GM21528 (cell line): ENCODE measurements at regions not wholly inside any gene's neighbourhood (a gene's known extent, or its start where the extent isn't known, plus 50 kb on each side); places are given as distances from the start of the nearest gene placed in this dataset.

Experiments
- ATAC-seq: cut with Tn5 transposase; IDR thresholded peaks from one replicate; pipeline ENCODE4 v1.9.1; 2021; ENCODE audit warnings: mild to moderate bottlenecking, moderate library complexity; ENCODE audit not compliant: unreplicated experiment, low FRiP score

DNA sequence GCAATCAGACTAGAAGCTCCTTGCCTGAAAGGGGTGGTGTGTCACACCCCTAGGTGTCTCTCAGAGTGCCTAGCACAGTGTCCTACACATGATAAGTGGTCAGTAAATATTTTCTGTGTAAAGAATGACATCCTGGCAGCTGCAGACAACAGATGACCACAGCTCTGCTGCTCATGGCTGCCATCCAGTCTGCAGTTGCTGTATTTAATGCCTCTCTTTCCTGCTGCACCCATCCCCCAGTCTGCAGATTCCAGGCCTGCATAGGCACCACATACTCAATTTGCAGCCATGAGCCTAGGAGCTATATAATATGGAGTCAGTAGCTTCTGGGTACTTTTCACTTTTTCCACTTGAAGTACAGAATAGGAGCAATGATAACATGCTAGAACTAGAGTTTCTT, 94.9 kb upstream of the NR4A3 start:
- ATAC-seq: no peak

- ATAC-seq: no peak
Observed at GRCh38 chr9:99730062-99730461, 91.6 kb upstream of the NR4A3 start.

DNA sequence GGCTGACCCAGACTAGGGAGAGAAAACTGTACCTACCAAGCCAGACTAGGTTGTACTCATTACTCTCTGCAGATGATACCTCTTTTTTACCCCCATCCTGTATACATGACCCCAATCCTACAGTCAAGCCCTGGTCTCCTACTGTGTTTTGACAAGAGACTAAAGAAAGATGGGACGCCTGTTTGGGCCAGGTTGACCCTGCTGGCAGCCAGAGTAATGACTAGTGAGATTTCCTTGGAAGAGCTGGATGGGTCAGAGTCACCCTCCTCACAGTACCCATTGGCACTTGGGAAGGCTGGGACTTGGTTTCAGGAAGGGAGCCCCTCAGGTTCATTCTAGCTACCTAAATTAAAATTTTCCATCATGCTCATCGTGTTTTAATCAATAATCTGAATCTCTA, 89.7 kb upstream of the NR4A3 start:
- ATAC-seq: no peak

GRCh38 chr9:99732715-99733114, 89.0 kb upstream of the NR4A3 start:
- ATAC-seq: no peak

GRCh38 chr9:99735041-99735440, 86.6 kb upstream of the NR4A3 start:
- ATAC-seq: no peak

DNA sequence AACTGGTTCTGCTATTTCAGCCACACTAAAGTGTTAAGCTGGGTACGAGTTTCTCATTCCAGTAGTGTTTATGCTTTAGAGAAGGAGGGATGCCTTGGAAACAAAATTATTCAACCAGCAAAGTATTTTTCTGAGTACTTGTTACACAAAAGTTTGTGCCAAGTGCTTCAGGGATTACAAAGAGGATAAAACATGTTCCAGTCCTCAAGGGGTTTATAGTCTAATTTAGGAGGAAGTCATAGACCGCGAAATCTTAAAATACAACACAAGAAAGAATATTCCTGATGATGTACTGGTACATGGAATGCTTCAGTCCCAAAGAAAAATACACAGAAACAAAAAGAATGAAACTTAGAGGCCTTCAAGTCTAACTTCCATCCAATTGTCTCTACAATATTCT, 85.4 kb upstream of the NR4A3 start:
- ATAC-seq: no peak

DNA sequence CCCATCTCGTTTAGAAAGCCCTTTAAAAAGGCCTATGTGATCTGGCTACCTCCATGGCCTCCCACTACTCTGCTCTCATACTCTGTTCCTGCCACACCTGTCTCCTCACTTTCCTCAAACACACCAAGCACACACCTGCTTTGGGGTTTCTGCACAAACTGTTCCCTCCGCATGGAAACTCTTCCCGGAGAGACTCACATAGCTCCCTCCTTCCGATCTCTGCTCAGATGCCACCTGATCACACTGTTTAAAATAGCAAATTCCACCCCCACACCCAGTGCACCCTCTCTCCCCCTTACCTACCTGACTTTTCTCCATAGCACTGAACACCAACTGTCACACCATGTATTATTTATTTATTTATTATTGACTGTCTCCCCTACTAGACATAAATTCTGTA, 84.0 kb upstream of the NR4A3 start:
- no peak for ATAC-seq

GRCh38 chr9:99743006-99743405, 78.7 kb upstream of the NR4A3 start:
- ATAC-seq: no peak

- no peak for ATAC-seq
Observed at GRCh38 chr9:99743455-99743854, 78.2 kb upstream of the NR4A3 start.

GRCh38 chr9:99744132-99744531, 77.6 kb upstream of the NR4A3 start:
- ATAC-seq: no peak

DNA sequence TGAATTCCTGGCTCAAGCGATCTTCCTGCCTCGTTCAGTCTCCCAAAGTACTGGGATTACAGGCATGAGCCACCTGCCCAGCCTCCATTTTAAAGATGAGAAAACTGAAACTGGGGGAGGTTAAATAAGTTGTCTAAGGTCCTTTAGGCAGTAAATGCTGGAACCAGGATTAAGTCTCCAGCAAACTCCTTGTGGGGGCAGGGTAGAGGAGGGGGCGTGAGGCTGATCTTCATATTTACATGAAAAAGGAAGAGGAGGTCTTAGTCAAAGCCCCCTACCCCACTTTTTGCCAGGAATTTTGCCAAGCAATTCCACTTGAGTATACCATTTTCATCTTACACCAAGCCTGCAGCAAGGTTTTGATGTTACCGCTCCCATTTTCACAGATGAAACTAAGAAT, 76.6 kb upstream of the NR4A3 start:
- ATAC-seq: no peak

DNA sequence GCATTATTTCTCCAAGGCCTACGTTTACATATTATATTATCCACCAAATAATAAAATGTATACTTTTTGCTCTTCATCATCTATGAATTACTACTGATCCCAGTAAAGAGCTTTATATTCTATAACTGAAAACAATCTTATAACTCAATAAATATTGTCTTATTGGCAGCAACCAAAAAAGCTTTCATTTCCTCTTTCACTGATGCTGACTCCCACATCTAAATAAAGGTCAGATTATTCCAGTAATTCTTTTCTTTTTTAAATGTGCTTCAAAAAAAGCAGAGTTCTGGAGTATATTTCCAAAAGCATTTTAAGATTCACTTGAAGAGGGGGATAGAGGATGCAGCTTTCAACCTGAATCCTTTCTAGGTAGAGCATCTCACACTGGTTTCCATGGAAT, 75.3 kb upstream of the NR4A3 start:
- ATAC-seq: no peak

DNA sequence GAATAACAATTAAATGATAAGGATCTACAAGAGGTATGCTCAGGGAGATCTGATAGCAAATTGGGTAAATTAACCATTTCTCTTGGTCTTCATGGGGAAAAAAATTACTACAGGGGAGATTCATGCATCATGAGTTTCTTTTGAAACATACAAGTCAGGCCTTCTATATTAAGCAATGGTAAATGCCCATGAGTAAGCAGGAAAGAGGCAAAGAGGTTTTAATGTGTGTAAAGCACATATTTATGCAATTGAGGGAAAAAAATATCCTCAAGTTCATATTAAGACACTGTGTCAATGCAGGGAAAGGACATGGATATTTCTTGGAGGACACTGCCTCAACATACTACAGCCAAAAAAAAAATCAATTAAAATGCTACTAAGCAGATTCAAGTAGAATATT, 73.4 kb upstream of the NR4A3 start:
- no peak for ATAC-seq

DNA sequence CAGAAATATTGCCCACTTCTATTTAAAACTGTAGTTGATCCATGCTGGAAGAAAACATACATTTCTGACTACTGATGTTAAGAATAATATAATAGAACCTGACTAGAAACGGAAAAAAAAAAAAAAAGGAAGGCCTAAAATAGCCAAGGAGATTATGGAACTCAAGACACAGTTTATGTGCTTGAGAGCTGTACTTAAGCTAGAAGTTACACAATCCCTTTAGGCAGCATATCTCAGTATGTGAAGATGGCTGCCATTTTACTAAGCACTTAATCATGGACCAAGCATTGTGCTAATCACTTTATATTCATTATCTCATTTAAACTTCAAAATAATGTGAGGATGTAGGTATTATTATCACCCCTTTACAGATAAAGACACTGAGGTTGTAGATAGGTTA, 73.0 kb upstream of the NR4A3 start:
- no peak for ATAC-seq

GRCh38 chr9:99749641-99750040, 72.0 kb upstream of the NR4A3 start:
- no peak for ATAC-seq

- ATAC-seq: no peak
Observed at GRCh38 chr9:99750526-99750925, 71.2 kb upstream of the NR4A3 start.

- no peak for ATAC-seq
Observed at GRCh38 chr9:99752417-99753109, 69.1 kb upstream of the NR4A3 start.

- ATAC-seq: no peak
Observed at GRCh38 chr9:99753436-99753835, 68.2 kb upstream of the NR4A3 start.

GRCh38 chr9:99760421-99760820, 61.3 kb upstream of the NR4A3 start:
- ATAC-seq: no peak

GRCh38 chr9:99762470-99762869, 59.2 kb upstream of the NR4A3 start:
- peak; percentile 99 for ATAC-seq
